HG03103 (cell line): ENCODE measurements at regions not wholly inside any gene's neighbourhood (a gene's known extent, or its start where the extent isn't known, plus 50 kb on each side); places are given as distances from the start of the nearest gene placed in this dataset.
"Not testable (repeated sequence)": the region's sequence is repeated elsewhere in the genome, so short reads cannot be mapped to it uniquely, and the experiment has no call there.

Experiments
- ATAC-seq: cut with Tn5 transposase; IDR thresholded peaks from one replicate; pipeline ENCODE4 v1.9.1; 2021; ENCODE audit warnings: low read depth; ENCODE audit not compliant: unreplicated experiment

GRCh38 chr4:135464311-135464710 is 1262.7 kb upstream of the PABPC4L start:
- no peak for ATAC-seq

- ATAC-seq = not testable (repeated sequence)
Observed at GRCh38 chr4:135447598-135447997, 1246.0 kb upstream of the PABPC4L start.

- no peak for ATAC-seq
Observed at GRCh38 chr4:135434936-135435335, 1233.3 kb upstream of the PABPC4L start.

GRCh38 chr4:135429528-135429927 is 1227.9 kb upstream of the PABPC4L start:
- ATAC-seq = no peak

DNA sequence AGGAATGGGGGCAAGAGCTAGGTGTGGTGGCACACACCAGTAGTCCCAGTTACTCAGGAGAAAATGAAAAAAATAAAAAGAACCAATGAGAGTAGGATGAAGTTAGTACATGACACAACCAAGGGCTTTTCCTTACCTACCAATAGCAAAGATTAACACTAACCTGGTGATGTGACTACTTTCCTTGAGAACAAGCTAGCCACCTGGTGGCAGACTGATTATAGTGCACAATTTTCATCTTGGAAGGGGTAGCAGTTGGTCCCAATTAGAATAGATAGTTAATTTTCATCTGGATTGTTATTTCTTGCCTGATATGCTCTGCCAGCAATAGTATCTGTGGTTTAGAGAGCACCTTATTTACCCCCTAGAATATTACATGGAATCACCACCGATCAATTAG is 1216.8 kb upstream of the PABPC4L start:
- no peak for ATAC-seq

- ATAC-seq = no peak
Observed at GRCh38 chr4:135412213-135412612, 1210.6 kb upstream of the PABPC4L start.

GRCh38 chr4:135411251-135411650 is 1209.7 kb upstream of the PABPC4L start:
- ATAC-seq = no peak

DNA sequence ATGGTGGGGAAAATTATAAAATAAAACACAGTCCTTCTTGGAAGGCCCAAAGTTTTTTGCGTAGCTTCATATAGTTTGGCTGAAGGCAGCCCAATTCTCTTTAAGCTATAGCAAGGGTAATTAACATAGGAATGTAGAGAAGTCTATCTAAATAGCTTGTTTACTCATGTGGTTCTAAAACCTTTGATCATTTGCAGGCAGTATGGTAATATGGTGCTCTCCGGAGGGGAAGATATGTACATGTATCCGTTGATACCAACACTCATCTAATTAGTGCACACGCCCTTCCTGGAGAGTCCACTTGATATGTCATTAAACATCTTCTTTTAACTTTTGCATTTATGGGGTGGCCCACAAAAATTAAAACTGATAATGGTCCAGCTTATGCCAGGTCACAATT is 1207.7 kb upstream of the PABPC4L start:
- not testable (repeated sequence) for ATAC-seq

GRCh38 chr4:135408109-135408508 is 1206.5 kb upstream of the PABPC4L start:
- no peak for ATAC-seq

DNA sequence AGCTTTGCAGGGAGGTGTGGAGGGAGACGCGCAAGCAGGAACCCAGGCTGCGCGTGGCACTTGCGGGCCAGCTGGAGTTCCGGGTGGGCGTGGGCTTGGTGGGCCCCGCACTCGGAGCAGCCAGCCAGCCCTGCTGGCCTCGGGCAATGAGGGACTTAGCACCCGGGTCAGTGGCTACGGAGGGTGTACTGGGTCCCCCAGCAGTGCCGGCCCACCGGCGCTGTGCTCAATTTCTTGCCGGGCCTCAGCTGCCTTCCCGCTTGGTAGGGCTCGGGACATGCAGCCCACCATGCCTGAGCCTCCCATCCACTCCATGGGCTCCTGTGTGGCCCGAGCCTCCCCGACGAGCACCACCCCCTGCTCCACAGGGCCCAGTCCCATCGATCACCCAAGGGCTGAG is 1205.0 kb upstream of the PABPC4L start:
- ATAC-seq = not testable (repeated sequence)

DNA sequence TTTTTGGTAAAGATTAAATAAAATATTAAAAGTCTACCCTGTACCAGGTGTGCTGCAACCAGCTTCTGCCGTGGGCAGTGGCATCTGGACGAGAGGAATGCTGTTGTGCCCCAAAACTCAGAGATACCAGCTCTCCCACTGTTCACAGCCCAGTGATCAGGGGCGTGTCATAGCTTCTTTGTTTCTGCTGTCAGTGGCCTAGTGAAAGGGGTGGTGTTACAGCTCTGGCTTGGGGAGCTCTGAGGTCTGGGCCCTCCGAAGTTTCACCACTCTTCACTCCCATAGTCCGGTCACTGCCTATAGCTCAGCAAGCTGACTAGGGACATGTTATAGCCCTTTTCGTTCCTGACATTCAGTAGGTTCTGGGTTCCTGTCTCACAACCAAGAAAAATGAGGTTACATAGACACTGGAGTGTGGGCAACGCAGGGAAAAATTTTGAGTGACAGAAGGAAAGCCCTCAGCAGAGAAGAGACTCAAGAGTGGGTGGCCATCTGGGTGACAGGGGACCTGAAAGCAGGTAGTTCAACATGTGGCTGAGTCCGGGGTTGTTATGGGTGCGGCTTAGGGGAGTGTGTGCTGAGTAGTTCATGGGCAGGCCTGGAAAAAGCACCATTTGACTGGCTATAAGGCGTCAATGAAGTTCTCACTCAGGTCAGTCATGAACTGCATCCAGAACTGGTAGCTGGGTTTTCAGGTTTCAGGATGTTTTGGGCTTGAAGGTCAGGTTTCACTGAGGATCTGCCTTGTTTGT is 1184.4 kb upstream of the PABPC4L start:
- no peak for ATAC-seq

- ATAC-seq = no peak
Observed at GRCh38 chr4:135383356-135384288, 1182.0 kb upstream of the PABPC4L start.

DNA sequence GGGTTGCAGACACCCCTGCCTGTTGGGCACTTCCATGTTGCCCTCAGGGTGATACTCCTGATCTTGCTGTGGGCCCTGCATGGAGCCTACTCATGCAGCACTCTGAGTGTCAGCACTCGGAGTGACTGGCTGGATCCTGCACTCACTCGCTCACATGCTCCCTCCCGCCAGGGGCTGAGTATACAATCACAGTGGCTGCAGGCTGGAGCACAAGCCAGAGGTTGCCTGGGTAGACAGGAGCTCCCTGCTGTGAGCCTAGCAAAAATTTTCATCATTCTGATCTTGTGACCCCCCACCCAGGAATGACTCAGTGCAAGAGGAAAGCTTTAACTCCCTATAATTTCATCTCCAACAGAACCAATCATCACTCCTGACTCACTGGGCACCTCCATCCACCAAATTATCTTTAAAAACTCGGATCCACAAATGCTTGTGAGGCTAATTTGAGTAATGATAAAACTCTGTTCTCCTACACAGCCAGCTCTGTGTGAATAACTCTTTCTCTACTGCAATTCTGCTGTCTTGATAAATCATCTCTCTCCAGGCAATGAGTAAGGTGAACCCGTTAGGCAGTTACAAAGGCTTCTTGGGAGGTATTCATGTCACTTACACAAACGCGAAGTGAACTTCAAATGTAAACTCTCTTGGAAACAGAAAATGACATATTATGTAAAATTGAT is 1180.8 kb upstream of the PABPC4L start:
- ATAC-seq = no peak

GRCh38 chr4:135372131-135372530 is 1170.5 kb upstream of the PABPC4L start:
- ATAC-seq = no peak

- ATAC-seq = no peak
Observed at GRCh38 chr4:135371137-135371536, 1169.5 kb upstream of the PABPC4L start.

- no peak for ATAC-seq
Observed at GRCh38 chr4:135368831-135369230, 1167.2 kb upstream of the PABPC4L start.

DNA sequence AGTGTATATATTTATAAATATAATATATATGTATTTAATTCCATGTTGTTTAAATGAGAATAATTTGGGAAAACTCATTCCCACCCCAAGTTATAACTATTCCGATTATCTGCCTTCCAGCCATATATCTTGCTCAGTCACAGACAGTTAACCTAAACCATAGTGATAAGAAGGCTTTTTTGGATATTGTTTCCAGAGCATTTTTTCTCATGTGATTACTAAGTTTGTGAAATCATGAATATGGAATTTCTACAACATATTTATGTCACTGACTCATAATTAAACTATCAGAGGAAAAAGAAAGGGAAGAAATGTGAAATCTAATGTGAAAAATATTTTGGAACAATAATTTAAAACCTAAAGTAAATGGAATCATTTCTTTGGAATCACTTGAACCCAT is 1163.5 kb upstream of the PABPC4L start:
- ATAC-seq = no peak

DNA sequence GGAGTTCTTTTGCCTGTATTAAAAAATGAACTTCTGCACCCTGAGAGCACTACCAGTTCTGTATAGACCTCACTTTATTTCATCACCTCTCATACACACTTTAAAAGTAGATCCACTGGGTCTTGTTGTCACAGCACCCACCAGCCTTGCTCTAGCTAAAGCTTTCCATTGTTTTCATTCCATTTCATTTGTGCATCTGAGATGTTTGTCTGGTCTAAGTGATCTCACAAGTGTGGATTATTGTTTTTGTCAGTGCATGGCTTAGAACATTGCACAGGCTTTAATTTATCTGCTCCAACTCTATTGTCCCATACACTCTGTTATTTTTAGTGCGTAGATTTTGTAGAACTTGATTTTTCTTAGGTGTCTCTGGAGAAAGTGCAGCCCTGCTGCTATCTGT is 1157.5 kb upstream of the PABPC4L start:
- ATAC-seq = no peak

DNA sequence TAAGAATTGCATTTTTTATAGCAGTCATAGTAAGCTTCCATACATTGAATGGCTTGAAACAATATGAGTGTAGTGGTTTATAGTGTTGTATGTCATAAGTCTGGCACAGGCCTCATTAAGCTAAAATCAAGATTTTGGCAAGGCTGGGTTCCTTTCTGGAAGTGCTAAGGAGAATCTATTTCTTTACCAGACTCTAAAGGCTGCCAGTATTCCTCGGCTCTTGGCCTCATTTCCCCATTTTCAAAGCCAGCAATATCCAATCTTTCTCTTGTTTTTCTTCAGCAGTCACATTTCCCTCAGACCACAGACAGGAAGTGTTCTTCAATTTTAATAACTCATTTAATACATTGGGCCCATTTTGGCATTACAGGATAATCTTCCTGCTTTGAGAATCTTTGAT is 1155.5 kb upstream of the PABPC4L start:
- no peak for ATAC-seq

DNA sequence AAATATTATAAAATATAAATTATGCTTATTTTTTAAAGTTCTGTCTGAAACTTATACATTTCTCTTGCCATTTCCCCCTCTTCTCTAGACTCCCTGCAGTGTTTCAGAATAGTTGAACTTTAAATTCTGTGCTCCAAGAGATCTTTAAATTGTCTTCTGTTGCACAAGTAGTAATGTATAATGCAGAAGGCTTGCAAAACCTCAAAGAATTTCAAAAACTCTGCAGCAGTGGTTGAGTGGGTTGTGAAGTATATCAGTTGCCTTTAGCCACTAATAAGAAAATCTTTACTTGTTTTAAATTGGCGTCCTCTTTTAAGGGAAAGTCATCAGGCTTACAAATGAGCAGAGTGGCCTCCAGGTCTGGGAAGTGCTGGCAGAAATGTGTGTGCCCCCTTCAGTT is 1153.3 kb upstream of the PABPC4L start:
- ATAC-seq = no peak

- ATAC-seq = no peak
Observed at GRCh38 chr4:135353008-135353407, 1151.4 kb upstream of the PABPC4L start.
